Ovary (tissue), 7 donors: ENCODE measurements at regions not wholly inside any gene's neighbourhood (a gene's known extent, or its start where the extent isn't known, plus 50 kb on each side); places are given as distances from the start of the nearest gene placed in this dataset.

ENCODE experiments used
- DNase-seq, 5 donors: peaks; one replicate each; pipeline ENCODE4 v3.0.0-alpha.2; 2019 to 2020
- H3K27ac ChIP-seq, 2 donors: fragments of 200-600 bp; one replicate each; pipeline versions ENCODE4 v1.5.1 to v1.8.0; 2019 to 2022
- H3K27me3 ChIP-seq: fragments of 200-600 bp; one replicate; pipeline ENCODE4 v1.8.0; 2022
- H3K36me3 ChIP-seq: fragments of 200-600 bp; sonication (generic); one replicate; pipeline ENCODE4 v1.5.1; 2019
- H3K4me1 ChIP-seq: one replicate; pipeline ENCODE4 v1.8.1; 2013; ENCODE audit warnings: mild to moderate bottlenecking, moderate library complexity; ENCODE audit not compliant: insufficient read depth
- H3K4me3 ChIP-seq: fragments of 200-600 bp; sonication (generic); one replicate; pipeline ENCODE4 v1.5.1; 2017
- H3K9me3 ChIP-seq, 2 donors: fragments of 200-600 bp in 1 of 2; sonication (generic) in 1 of 2; one replicate each; pipeline versions ENCODE4 v1.5.1 to v1.8.1; 2013 to 2019; ENCODE audit warnings: mild to moderate bottlenecking in 1 of 2, moderate library complexity in 1 of 2
- CTCF ChIP-seq, 3 donors: fragments of 450-650 bp in 2 of 3; fragments of 200-600 bp in 1 of 3; IDR thresholded peaks; one replicate each; pipeline versions ENCODE4 v1.5.1 to v1.8.0; 2016 to 2022; ENCODE audit warnings: antibody characterized with exemption in 3 of 3, mild to moderate bottlenecking in 1 of 3
- EP300 ChIP-seq: sonication (generic); formaldehyde crosslinking; IDR thresholded peaks from one replicate; pipeline ENCODE4 v1.6.1; 2017; ENCODE audit warnings: antibody characterized with exemption
- POLR2A ChIP-seq: fragments of 450-650 bp; IDR thresholded peaks from one replicate; pipeline ENCODE4 v1.6.1; 2017; ENCODE audit warnings: antibody characterized with exemption, mild to moderate bottlenecking, moderate library complexity
- WGBS, 3 donors: extraction: QIAGEN DNeasy Blood & Tissue Kit in 1 of 3; methylation state at CpG; one replicate each; pipeline versions ENCODE4 v1.1.5 to v1.1.7; 2013 to 2017; 5-methylcytosine and 5-hydroxymethylcytosine counted together
- intact Hi-C, 4 donors: fragments of 100-400 bp; cut with DNase I; formaldehyde crosslinking; loops; one replicate each; pipeline versions ENCODE4 v1.11.0 to v1.15.1; 2022 to 2023
- donor health status: DM: no; HTN: no; CAD: no; lungs with moderate emphysema.
- donor health status: DM: no; HTN: no; CAD: no.
- donor health status: Bipolar disorder and iron deficiency.
- donor health status: DM: no; HTN: no; CAD: no.
- donor health status: DM: yes; HTN: yes; CAD: no.

- DNase-seq: no peak
- Histone ChIP-seq H3K4me3 (no peak overlapping the region), H3K27me3 (no peaks in the 10 kb centered on the region), H3K36me3 (no peaks in the 10 kb centered on the region), H3K4me1 (no peaks in the 10 kb centered on the region), H3K27ac (no peak overlapping the region), H3K9me3 (no peaks in the 10 kb centered on the region)
- intact Hi-C loops: no loop called here
- 51 to 65% (median 64%) methylated on average over 2 of the region's 2 CpGs for WGBS, 3 donors
- no peak for TF ChIP-seq EP300
- no peak for TF ChIP-seq CTCF (IDR thresholded peaks at IDR 0.05)
- no peak for TF ChIP-seq POLR2A
These were observed 210.6 kb downstream of the ZNF365 start for GRCh38 chr10:62584731-62585130.

- no peaks in the 10 kb centered on the region for H3K4me1 ChIP-seq
- H3K27me3 ChIP-seq: no peaks in the 10 kb centered on the region
- no peak overlapping the region for H3K4me3 ChIP-seq
- TF ChIP-seq CTCF (IDR thresholded peaks at IDR 0.05) (no peak), POLR2A (no peak), EP300 (no peak)
- no peaks in the 10 kb centered on the region for H3K9me3 ChIP-seq
- 52 to 66% (median 58%) methylated on average over 6 of the region's 6 CpGs for WGBS, 3 donors
- no peak overlapping the region for H3K27ac ChIP-seq
- no peaks in the 10 kb centered on the region for H3K36me3 ChIP-seq
- intact Hi-C loops: no loop called here
- DNase-seq: no peak
These were observed 211.1 kb downstream of the ZNF365 start for GRCh38 chr10:62585211-62585775.

GRCh38 chr10:62587011-62587410 lies 212.8 kb downstream of the ZNF365 start:
- Histone ChIP-seq H3K4me3 (no peak overlapping the region), H3K27ac (no peak overlapping the region), H3K36me3 (no peaks in the 10 kb centered on the region), H3K27me3 (no peaks in the 10 kb centered on the region), H3K9me3 (no peaks in the 10 kb centered on the region), H3K4me1 (no peaks in the 10 kb centered on the region)
- intact Hi-C loops: no loop called here
- TF ChIP-seq CTCF (IDR thresholded peaks at IDR 0.05): no peak
- TF ChIP-seq EP300: no peak
- no peak for TF ChIP-seq POLR2A
- DNase-seq: no peak

- H3K9me3 ChIP-seq: no peaks in the 10 kb centered on the region
- H3K27ac ChIP-seq: no peak overlapping the region
- 96 to 97% (median 96%) methylated on average over 2 of the region's 2 CpGs for WGBS, 3 donors
- H3K27me3 ChIP-seq: no peaks in the 10 kb centered on the region
- H3K36me3 ChIP-seq: no peaks in the 10 kb centered on the region
- DNase-seq: no peak
- H3K4me3 ChIP-seq: no peak overlapping the region
- no peaks in the 10 kb centered on the region for H3K4me1 ChIP-seq
- TF ChIP-seq EP300: no peak
- no peak for TF ChIP-seq CTCF (IDR thresholded peaks at IDR 0.05)
- no peak for TF ChIP-seq POLR2A
- intact Hi-C loops: no loop called here
These were observed 213.9 kb downstream of the ZNF365 start for GRCh38 chr10:62588116-62588515.
